Esophagus (tissue), 2 donors: ENCODE measurements at regions not wholly inside any gene's neighbourhood (a gene's known extent, or its start where the extent isn't known, plus 50 kb on each side); places are given as distances from the start of the nearest gene placed in this dataset.
"Not testable (repeated sequence)": the region's sequence is repeated elsewhere in the genome, so short reads cannot be mapped to it uniquely, and the experiment has no call there.

Experiments
- H3K27ac ChIP-seq, 2 donors: one replicate each; pipeline ENCODE4 v1.5.1; 2013; ENCODE audit warnings: low read depth in 2 of 2, mild to moderate bottlenecking in 2 of 2, inconsistent platforms in 1 of 2, low read length in 1 of 2, moderate library complexity in 1 of 2
- H3K27me3 ChIP-seq, 2 donors: one replicate each; pipeline ENCODE4 v1.6.1; 2013; ENCODE audit warnings: low read length in 2 of 2, control low read depth in 1 of 2, mild to moderate bottlenecking in 1 of 2; ENCODE audit not compliant: insufficient read depth in 2 of 2, control insufficient read depth in 1 of 2
- H3K36me3 ChIP-seq, 2 donors: one replicate each; pipeline ENCODE4 v1.6.1; 2013; ENCODE audit warnings: low read length in 1 of 2; ENCODE audit not compliant: control insufficient read depth in 2 of 2, insufficient read depth in 2 of 2
- H3K4me1 ChIP-seq, 2 donors: one replicate each; pipeline ENCODE4 v1.6.1; 2013; ENCODE audit warnings: low read length in 1 of 2; ENCODE audit not compliant: control insufficient read depth in 2 of 2, insufficient read depth in 2 of 2
- H3K4me3 ChIP-seq, 2 donors: one replicate each; pipeline ENCODE4 v1.5.1; 2013; ENCODE audit warnings: low read length in 2 of 2, mild to moderate bottlenecking in 2 of 2, low read depth in 1 of 2, moderate library complexity in 1 of 2
- H3K9me3 ChIP-seq, 2 donors: one replicate each; pipeline ENCODE4 v1.6.1; 2013; ENCODE audit warnings: mild to moderate bottlenecking in 2 of 2, low read depth in 1 of 2, low read length in 1 of 2, moderate library complexity in 1 of 2; ENCODE audit not compliant: control insufficient read depth in 2 of 2, insufficient read depth in 1 of 2
- WGBS, 2 donors: extraction: QIAGEN DNeasy Blood & Tissue Kit; methylation state at CpG; one replicate each; pipeline ENCODE4 v1.1.7; 2013; 5-methylcytosine and 5-hydroxymethylcytosine counted together
- donor health status: healthy with polysubstance abuse.
- donor health status: Bipolar disorder and iron deficiency.

DNA sequence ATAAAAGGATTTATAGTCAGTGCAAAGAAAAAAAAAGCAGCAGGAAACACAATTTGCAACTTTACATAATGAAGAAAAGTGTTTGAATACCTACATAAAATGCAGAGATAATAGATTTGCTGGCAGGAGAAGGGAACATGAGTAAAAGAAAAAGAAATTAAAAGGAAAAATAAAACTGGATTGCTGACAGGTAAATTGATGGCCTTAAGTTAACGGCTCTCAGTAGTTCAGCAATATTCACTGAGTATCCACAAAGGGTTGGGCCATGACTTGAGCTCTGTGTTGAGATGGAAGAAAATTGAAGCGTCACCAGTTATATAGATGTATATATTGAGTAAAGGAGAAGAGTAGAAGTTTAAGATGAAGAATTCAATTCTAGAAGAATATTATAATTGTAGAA lies 330.1 kb upstream of the VCX start:
- H3K36me3 ChIP-seq = no peaks in the 10 kb centered on the region
- WGBS, 2 donors = 72 to 86% methylated on average over 2 of the region's 2 CpGs
- H3K27me3 ChIP-seq = no peaks in the 10 kb centered on the region
- H3K4me3 ChIP-seq = no peak overlapping the region
- H3K9me3 ChIP-seq = no peaks in the 10 kb centered on the region
- H3K27ac ChIP-seq = no peak overlapping the region
- H3K4me1 ChIP-seq = no peaks in the 10 kb centered on the region

DNA sequence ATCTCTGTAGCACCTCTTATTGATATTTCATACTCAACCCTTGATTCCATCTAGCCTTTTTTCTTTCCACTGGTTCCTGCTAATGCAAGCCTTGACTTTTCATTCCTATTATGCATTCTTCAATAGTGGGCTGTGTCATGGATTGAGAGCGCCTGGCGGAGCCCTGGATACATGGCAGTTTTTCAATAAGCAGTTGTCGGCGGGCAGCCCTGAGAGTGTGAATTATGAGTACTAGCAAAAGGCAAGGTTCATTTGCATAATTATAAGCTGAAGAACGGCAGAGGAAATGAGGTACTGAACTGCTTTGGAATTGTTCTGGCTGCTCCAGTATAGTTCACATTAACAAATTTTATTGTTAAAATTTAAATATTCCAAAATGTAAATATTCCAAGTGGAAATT lies 339.7 kb upstream of the VCX start:
- no peak overlapping the region for H3K4me3 ChIP-seq
- H3K27me3 ChIP-seq = no peaks in the 10 kb centered on the region
- peaks cover 0 to 2% of the 10 kb centered on the region in 2 donors for H3K9me3 ChIP-seq
- no peak overlapping the region for H3K27ac ChIP-seq
- 78 to 85% methylated on average over 5 of the region's 5 CpGs for WGBS, 2 donors
- H3K36me3 ChIP-seq = no peaks in the 10 kb centered on the region
- no peaks in the 10 kb centered on the region for H3K4me1 ChIP-seq

DNA sequence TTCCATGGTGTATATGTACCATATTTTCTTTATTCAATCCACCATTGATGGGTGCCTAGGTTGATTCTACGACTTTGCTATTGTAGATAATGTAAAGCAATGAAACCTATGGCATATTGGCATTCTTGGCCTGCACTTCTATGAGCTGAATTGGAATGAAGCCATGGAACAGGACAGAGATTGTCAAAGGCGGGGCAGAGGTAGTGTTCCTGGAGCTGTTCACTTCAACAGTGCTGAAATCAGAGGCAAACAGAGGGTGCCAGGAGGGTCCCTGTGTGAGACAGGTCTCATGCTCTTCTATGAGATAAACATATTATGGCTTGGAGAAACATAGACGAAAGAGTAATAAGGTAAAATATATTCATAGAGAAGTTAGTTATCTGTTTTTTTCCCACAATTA lies 342.6 kb upstream of the VCX start:
- no peak overlapping the region for H3K4me3 ChIP-seq
- no peaks in the 10 kb centered on the region for H3K27me3 ChIP-seq
- H3K36me3 ChIP-seq = no peaks in the 10 kb centered on the region
- H3K27ac ChIP-seq = no peak overlapping the region
- peaks cover 0 to 4% of the 10 kb centered on the region in 2 donors for H3K9me3 ChIP-seq
- H3K4me1 ChIP-seq = no peaks in the 10 kb centered on the region
- WGBS, 2 donors = 76 to 81% methylated on average over 3 of the region's 3 CpGs

GRCh38 chrX:7486505-7486904 lies 338.6 kb upstream of the PUDP start:
- no peaks in the 10 kb centered on the region for H3K9me3 ChIP-seq
- H3K4me1 ChIP-seq = no peaks in the 10 kb centered on the region
- no peaks in the 10 kb centered on the region for H3K27me3 ChIP-seq
- H3K36me3 ChIP-seq = no peaks in the 10 kb centered on the region
- H3K4me3 ChIP-seq = no peak overlapping the region
- 62 to 71% methylated on average over 3 of the region's 3 CpGs for WGBS, 2 donors
- H3K27ac ChIP-seq = no peak overlapping the region

- Histone ChIP-seq H3K27ac (no peak overlapping the region), H3K36me3 (no peaks in the 10 kb centered on the region), H3K4me1 (no peaks in the 10 kb centered on the region), H3K27me3 (no peaks in the 10 kb centered on the region), H3K4me3 (no peak overlapping the region), H3K9me3 (no peaks in the 10 kb centered on the region)
- 71 to 83% methylated on average over 1 of the region's 1 CpG for WGBS, 2 donors
Observed at GRCh38 chrX:7485061-7485460, 337.1 kb upstream of the PUDP start.

DNA sequence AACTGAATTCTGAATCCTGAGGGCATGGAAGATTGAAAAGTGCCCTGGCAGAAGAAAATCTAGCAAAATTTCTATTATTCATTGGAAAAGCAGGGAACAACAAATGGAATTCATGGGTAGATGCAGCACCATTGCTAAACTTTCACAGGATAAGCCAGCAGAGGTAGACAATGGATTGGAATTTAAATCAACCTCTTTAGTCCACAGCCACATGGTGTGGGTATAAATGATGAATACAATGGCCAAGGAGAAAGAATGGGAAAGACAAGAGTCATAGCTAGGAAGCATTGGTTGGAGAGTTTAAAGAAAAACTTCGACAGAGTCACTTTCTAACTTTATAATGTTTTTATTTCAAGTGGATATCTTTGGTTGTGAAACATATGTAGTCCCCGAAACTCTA lies 332.8 kb upstream of the PUDP start:
- no peak overlapping the region for H3K4me3 ChIP-seq
- no peaks in the 10 kb centered on the region for H3K36me3 ChIP-seq
- H3K4me1 ChIP-seq = no peaks in the 10 kb centered on the region
- H3K9me3 ChIP-seq = no peaks in the 10 kb centered on the region
- H3K27me3 ChIP-seq = no peaks in the 10 kb centered on the region
- 74 to 80% methylated on average over 2 of the region's 2 CpGs for WGBS, 2 donors
- no peak overlapping the region for H3K27ac ChIP-seq

GRCh38 chrX:7462110-7462509 lies 314.2 kb upstream of the PUDP start:
- no peaks in the 10 kb centered on the region for H3K36me3 ChIP-seq
- WGBS, 2 donors = 44 to 48% methylated on average over 6 of the region's 6 CpGs
- H3K27ac ChIP-seq = no peak overlapping the region
- no peaks in the 10 kb centered on the region for H3K27me3 ChIP-seq
- H3K4me1 ChIP-seq = no peaks in the 10 kb centered on the region
- no peak overlapping the region for H3K4me3 ChIP-seq
- no peaks in the 10 kb centered on the region for H3K9me3 ChIP-seq

DNA sequence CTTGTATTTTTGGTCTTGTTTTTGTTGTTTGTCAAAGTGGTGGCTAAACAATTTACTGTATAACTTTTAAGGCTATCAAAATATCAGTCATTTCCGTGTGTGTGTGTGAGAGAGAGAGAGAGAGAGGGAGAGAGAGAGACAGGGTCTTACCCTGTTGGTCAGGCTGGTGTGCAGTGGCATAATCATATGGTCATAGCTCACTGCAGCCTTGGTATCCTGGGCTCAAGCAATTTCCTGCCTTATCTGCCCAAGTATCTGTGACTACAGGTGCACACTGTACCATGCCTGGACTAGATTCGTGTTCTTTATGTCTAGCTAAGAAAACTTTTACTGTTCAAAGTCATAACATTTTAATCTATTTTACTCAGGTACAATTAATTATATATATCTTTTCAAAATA lies 313.1 kb upstream of the PUDP start:
- H3K27me3 ChIP-seq, H3K9me3 ChIP-seq, H3K4me3 ChIP-seq, H3K36me3 ChIP-seq, H3K4me1 ChIP-seq, H3K27ac ChIP-seq: not testable (repeated sequence)
- 40 to 48% methylated on average over 2 of the region's 2 CpGs for WGBS, 2 donors

DNA sequence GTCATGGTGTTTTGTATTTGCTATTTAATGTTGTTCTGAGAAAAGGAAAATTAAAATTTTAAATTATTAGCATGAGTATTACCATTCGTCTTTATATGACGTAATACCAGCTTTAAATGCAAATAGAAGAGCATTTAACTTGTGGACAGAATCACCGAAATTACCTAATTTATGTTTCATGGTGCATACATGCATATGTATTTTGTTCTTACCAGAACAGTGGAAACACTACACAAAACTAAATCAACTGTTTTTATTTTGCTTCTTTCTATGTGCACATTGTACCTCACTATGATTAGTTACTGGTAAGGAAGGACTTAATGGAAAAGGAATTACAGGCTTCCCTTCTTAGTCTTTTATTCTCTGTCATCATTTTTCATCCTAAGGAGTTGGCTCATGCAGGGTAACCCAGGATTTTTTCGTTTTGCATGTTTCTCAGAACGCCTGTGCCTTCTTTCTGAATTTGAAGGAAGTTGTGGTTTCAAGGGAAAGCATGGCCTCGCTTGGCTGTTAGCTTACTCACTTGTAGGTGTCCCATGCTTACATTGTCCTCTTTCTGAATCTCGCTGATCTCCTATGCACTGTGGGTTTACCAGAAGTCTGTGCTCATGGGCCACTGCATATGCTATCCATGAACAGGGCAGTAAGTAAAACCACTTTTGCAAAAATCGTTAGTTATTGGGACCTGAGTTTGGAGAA lies 300.0 kb upstream of the PUDP start:
- H3K36me3 ChIP-seq = no peaks in the 10 kb centered on the region
- no peaks in the 10 kb centered on the region for H3K27me3 ChIP-seq
- no peak overlapping the region for H3K4me3 ChIP-seq
- peaks cover 0 to 3% of the 10 kb centered on the region in 2 donors for H3K9me3 ChIP-seq
- no peak overlapping the region for H3K27ac ChIP-seq
- WGBS, 2 donors = 77 to 79% methylated on average over 8 of the region's 8 CpGs
- H3K4me1 ChIP-seq = no peaks in the 10 kb centered on the region

DNA sequence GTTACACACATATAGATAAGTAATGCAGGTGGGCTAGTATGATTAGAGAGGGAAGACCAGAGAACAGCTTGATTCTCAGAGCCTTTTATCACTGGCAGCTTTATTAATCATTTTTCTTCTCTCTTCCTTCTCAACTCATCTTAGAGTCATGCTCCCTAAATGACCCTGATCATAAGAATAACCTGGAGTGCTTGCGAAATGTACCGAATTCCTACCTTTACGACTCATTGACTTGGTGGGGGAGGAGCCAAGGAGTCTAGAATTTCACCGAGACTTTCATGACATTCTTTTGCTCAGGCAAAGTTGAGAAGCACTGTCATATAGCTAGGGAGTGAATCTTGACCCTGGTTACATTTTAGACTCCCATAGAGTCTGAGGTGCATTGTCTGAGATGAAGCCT lies 298.9 kb upstream of the PUDP start:
- H3K4me1 ChIP-seq = no peaks in the 10 kb centered on the region
- H3K4me3 ChIP-seq = no peak overlapping the region
- whole genome bisulfite sequencing, 2 donors = 73 to 79% methylated on average over 4 of the region's 4 CpGs
- no peak overlapping the region for H3K27ac ChIP-seq
- peaks cover 0 to 3% of the 10 kb centered on the region in 2 donors for H3K9me3 ChIP-seq
- H3K36me3 ChIP-seq = no peaks in the 10 kb centered on the region
- no peaks in the 10 kb centered on the region for H3K27me3 ChIP-seq
